ENCODE measurements at regions not wholly inside any gene's neighbourhood (a gene's known extent, or its start where the extent isn't known, plus 50 kb on each side); places are given as distances from the start of the nearest gene placed in this dataset.

GRCh38 chr14:46058964-46059563 is 592.5 kb downstream of the RPL10L start:
- TF ChIP-seq EZH2 (IDR thresholded peaks at IDR 0.05; ENCODE audit: low read depth, unreplicated experiment): no peak
- no peak for TF ChIP-seq CTCF (conservative IDR thresholded peaks at IDR 0.05; ENCODE audit: low read depth in 2 of 2)
- no peak for TF ChIP-seq EZH2phosphoT487 (IDR thresholded peaks at IDR 0.05; ENCODE audit: unreplicated experiment)
- no peak for TF ChIP-seq ETS1 (IDR thresholded peaks at IDR 0.05)
- no peak for TF ChIP-seq REST (IDR thresholded peaks at IDR 0.05; ENCODE audit: unreplicated experiment)
- no peaks in the 10 kb centered on the region for H3K9me3 Mint-ChIP-seq
- ATAC-seq (no peak), DNase-seq (ENCODE audit: low spot score) (no peak)
- Histone ChIP-seq H3K4me1 (ENCODE audit: insufficient read depth) (no peaks in the 10 kb centered on the region), H3K79me2 (replicated peaks; ENCODE audit: insufficient read depth) (no peaks in the 10 kb centered on the region), H3K27me3 (ENCODE audit: insufficient read depth) (no peaks in the 10 kb centered on the region), H3F3A (replicated peaks; ENCODE audit: low read depth) (no peaks in the 10 kb centered on the region), H3K36me3 (ENCODE audit: insufficient read depth) (no peaks in the 10 kb centered on the region), H2AFZ (no peak overlapping the region), H3K27ac (ENCODE audit: low read depth) (no peak overlapping the region), H3K4me3 (no peak overlapping the region), H3K9me2 (ENCODE audit: insufficient read depth) (no peaks in the 10 kb centered on the region), H4K20me1 (replicated peaks; ENCODE audit: insufficient read depth) (no peaks in the 10 kb centered on the region), H3K4me2 (no peak overlapping the region)
- H3K36me3 Mint-ChIP-seq (ENCODE audit: low read depth): no peaks in the 10 kb centered on the region; the same call in 2 of the 3 replicates
- H3K4me1 Mint-ChIP-seq: no peaks in the 10 kb centered on the region
- H3K27me3 Mint-ChIP-seq (ENCODE audit: insufficient read depth, low read depth, poor library complexity): peaks cover 1% of the 10 kb centered on the region
- no peak overlapping the region for H3K27ac Mint-ChIP-seq
- H3K4me3 Mint-ChIP-seq: no peak overlapping the region

GRCh38 chr14:46057799-46058198 is 593.8 kb downstream of the RPL10L start:
- H3K4me2 ChIP-seq: no peak overlapping the region
- H3F3A ChIP-seq (replicated peaks; ENCODE audit: low read depth): no peaks in the 10 kb centered on the region
- H3K27me3 ChIP-seq (ENCODE audit: insufficient read depth): no peaks in the 10 kb centered on the region
- DNase-seq (ENCODE audit: low spot score) (no peak), ATAC-seq (no peak)
- H3K27ac Mint-ChIP-seq: no peak overlapping the region
- no peak overlapping the region for H3K4me3 Mint-ChIP-seq
- H2AFZ ChIP-seq: no peak overlapping the region
- H3K4me1 Mint-ChIP-seq: no peaks in the 10 kb centered on the region
- no peak overlapping the region for H3K27ac ChIP-seq (ENCODE audit: low read depth)
- H3K9me3 Mint-ChIP-seq: no peaks in the 10 kb centered on the region
- H3K36me3 ChIP-seq (ENCODE audit: insufficient read depth): no peaks in the 10 kb centered on the region
- no peaks in the 10 kb centered on the region for H3K9me2 ChIP-seq (ENCODE audit: insufficient read depth)
- no peaks in the 10 kb centered on the region for H3K79me2 ChIP-seq (replicated peaks; ENCODE audit: insufficient read depth)
- H4K20me1 ChIP-seq (replicated peaks; ENCODE audit: insufficient read depth): no peaks in the 10 kb centered on the region
- no peak overlapping the region for H3K4me3 ChIP-seq
- no peaks in the 10 kb centered on the region for H3K4me1 ChIP-seq (ENCODE audit: insufficient read depth)
- no peaks in the 10 kb centered on the region; the same call in 2 of the 3 replicates for H3K36me3 Mint-ChIP-seq (ENCODE audit: low read depth)
- peaks cover 1% of the 10 kb centered on the region for H3K27me3 Mint-ChIP-seq (ENCODE audit: insufficient read depth, low read depth, poor library complexity)
- no peak for TF ChIP-seq EZH2 (IDR thresholded peaks at IDR 0.05; ENCODE audit: low read depth, unreplicated experiment)
- no peak for TF ChIP-seq EZH2phosphoT487 (IDR thresholded peaks at IDR 0.05; ENCODE audit: unreplicated experiment)
- no peak for TF ChIP-seq ZNF114 (CRISPR knock-in tag; IDR thresholded peaks at IDR 0.05)
- no peak for TF ChIP-seq REST (IDR thresholded peaks at IDR 0.05; ENCODE audit: unreplicated experiment)
- no peak for TF ChIP-seq CREB1 (CRISPR knock-in tag; IDR thresholded peaks at IDR 0.05; ENCODE audit: low read depth)
- no peak for TF ChIP-seq ZNF331 (CRISPR knock-in tag; IDR thresholded peaks at IDR 0.05; ENCODE audit: low read depth)

Data from GM23338 (cell line).